Keratinocyte (primary cell): ENCODE measurements at regions not wholly inside any gene's neighbourhood (a gene's known extent, or its start where the extent isn't known, plus 50 kb on each side); places are given as distances from the start of the nearest gene placed in this dataset.
"Not testable (repeated sequence)": the region's sequence is repeated elsewhere in the genome, so short reads cannot be mapped to it uniquely, and the experiment has no call there.

ENCODE experiments used
- EZH2 ChIP-seq: IDR thresholded peaks from one replicate; pipeline ENCODE4 v1.6.1; 2012; ENCODE audit warnings: inconsistent platforms, mild to moderate bottlenecking, low read length, moderate library complexity
- TF ChIP-seq, protein P1 (sequence below), 3 experiments: IDR thresholded peaks in 1 of 3; conservative IDR thresholded peaks in 1 of 3; optimal IDR thresholded peaks in 1 of 3; 2 replicates in 2 of 3; 3 replicates in 1 of 3; pipeline versions ENCODE3 to v1.5.1; 2011; ENCODE audit warnings: low read length in 3 of 3, mild to moderate bottlenecking in 3 of 3, moderate library complexity in 2 of 3, control low read depth in 1 of 3, inconsistent platforms in 1 of 3; ENCODE audit not compliant: insufficient read depth in 2 of 3; ENCODE audit errors: extremely low read depth in 1 of 3

DNA sequence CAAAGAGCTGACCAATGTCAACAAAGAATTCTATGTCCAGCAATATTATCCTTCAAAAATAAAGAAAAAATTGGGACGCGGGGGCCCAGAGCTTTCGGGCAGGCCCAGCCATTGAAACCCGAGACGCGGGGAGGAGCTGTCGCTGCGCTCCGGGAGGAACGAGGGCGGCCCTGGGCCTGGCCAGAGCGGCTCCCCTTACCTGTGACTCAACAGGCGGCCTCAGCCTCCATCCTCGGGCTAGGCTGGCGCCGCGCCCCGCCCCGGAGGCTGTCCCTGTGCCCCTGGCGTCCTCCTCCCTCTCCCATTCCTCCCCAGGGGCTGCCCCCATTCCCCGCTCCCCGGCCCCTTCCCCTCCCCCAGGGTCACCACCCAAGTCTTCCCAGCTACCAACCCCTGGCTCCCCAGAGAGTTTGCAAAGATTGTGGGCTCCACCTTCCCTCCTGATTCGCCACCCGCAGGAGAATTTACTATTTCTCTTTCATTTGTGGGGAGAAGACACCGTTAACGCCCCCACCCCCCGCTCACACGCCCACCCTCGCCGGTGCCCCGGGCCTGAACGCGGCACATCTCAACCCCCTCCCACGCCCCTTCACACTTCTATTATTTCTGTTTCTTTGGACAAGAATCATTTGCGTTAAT lies 127.9 kb downstream of the ARRDC4 start:
- TF ChIP-seq, protein P1, sequence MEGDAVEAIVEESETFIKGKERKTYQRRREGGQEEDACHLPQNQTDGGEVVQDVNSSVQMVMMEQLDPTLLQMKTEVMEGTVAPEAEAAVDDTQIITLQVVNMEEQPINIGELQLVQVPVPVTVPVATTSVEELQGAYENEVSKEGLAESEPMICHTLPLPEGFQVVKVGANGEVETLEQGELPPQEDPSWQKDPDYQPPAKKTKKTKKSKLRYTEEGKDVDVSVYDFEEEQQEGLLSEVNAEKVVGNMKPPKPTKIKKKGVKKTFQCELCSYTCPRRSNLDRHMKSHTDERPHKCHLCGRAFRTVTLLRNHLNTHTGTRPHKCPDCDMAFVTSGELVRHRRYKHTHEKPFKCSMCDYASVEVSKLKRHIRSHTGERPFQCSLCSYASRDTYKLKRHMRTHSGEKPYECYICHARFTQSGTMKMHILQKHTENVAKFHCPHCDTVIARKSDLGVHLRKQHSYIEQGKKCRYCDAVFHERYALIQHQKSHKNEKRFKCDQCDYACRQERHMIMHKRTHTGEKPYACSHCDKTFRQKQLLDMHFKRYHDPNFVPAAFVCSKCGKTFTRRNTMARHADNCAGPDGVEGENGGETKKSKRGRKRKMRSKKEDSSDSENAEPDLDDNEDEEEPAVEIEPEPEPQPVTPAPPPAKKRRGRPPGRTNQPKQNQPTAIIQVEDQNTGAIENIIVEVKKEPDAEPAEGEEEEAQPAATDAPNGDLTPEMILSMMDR (optimal IDR thresholded peaks at IDR 0.05 in 1 of 3, IDR thresholded peaks at IDR 0.05 in 1 of 3, conservative IDR thresholded peaks at IDR 0.05 in 1 of 3; ENCODE audit: extremely low read depth in 1 of 3, insufficient read depth in 2 of 3, low read length in 3 of 3): not testable (repeated sequence)
- not testable (repeated sequence) for TF ChIP-seq EZH2
